ENCODE measurements at regions not wholly inside any gene's neighbourhood (a gene's known extent, or its start where the extent isn't known, plus 50 kb on each side); places are given as distances from the start of the nearest gene placed in this dataset.
"Not testable (repeated sequence)": the region's sequence is repeated elsewhere in the genome, so short reads cannot be mapped to it uniquely, and the experiment has no call there.

DNA sequence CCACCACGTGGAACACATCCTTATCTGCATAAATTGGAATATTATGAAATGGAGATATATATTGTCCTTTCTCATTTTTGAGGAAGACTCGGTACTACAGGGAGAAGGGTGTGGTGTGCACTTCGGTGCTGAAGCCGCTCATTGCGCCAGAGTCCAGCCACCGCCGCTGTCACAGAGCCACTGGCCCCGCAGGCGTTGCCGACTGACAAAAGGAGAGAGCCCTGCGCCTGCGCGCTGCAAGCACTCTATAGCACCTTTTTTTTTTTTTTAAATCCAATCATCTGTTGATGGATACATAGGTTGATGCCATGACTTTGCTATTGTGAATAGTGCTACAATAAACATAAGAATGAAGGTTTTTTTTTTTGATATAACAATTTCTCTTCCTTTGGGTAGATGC lies 130.0 kb upstream of the TBC1D5 start:
- intact Hi-C loops (cut with DNase I; ENCODE audit: low total_unique reads): no loop called here
- WGBS, 5 donors: 95 to 98% (median 96%) methylated on average over 13 of the region's 13 CpGs
- Histone ChIP-seq H3K4me3 (no peak overlapping the region), H3K36me3 (no peaks in the 10 kb centered on the region), H3K9me3 (no peaks in the 10 kb centered on the region), H3K27ac (no peak overlapping the region), H3K27me3 (no peaks in the 10 kb centered on the region), H3K4me1 (no peaks in the 10 kb centered on the region)
- TF ChIP-seq POLR2AphosphoS5 (IDR thresholded peaks at IDR 0.05) (no peak), EP300 (IDR thresholded peaks at IDR 0.05) (no peak), POLR2A (IDR thresholded peaks at IDR 0.05) (no peak)
- no peak for DNase-seq

DNA sequence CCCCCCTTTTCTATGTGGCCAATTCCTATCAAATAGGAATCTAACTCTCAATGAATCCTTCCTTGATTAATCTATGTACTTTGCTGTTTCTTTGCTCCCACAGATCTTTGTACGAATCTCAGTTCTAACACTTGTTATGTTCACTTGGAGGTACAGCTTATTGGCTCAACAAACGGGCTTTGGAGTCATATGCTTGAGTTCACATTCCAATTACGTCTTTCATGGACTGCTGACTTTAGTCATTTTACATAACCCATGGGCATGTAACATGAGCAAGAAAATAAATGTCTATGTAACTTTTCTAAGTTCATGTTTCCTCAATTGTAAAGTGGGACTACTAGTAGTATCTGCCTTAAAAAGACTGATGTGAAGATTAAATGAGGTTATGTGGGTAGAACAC lies 123.2 kb upstream of the TBC1D5 start:
- WGBS, 5 donors: 70 to 87% (median 86%) methylated on average over 3 of the region's 3 CpGs
- Histone ChIP-seq H3K4me3 (no peak overlapping the region), H3K4me1 (no peaks in the 10 kb centered on the region), H3K9me3 (no peaks in the 10 kb centered on the region), H3K27ac (no peak overlapping the region), H3K27me3 (no peaks in the 10 kb centered on the region), H3K36me3 (no peaks in the 10 kb centered on the region)
- no peak for DNase-seq
- no peak for TF ChIP-seq EP300 (IDR thresholded peaks at IDR 0.05)
- TF ChIP-seq POLR2AphosphoS5 (IDR thresholded peaks at IDR 0.05): no peak
- TF ChIP-seq, protein P1, sequence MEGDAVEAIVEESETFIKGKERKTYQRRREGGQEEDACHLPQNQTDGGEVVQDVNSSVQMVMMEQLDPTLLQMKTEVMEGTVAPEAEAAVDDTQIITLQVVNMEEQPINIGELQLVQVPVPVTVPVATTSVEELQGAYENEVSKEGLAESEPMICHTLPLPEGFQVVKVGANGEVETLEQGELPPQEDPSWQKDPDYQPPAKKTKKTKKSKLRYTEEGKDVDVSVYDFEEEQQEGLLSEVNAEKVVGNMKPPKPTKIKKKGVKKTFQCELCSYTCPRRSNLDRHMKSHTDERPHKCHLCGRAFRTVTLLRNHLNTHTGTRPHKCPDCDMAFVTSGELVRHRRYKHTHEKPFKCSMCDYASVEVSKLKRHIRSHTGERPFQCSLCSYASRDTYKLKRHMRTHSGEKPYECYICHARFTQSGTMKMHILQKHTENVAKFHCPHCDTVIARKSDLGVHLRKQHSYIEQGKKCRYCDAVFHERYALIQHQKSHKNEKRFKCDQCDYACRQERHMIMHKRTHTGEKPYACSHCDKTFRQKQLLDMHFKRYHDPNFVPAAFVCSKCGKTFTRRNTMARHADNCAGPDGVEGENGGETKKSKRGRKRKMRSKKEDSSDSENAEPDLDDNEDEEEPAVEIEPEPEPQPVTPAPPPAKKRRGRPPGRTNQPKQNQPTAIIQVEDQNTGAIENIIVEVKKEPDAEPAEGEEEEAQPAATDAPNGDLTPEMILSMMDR (IDR thresholded peaks at IDR 0.05): no peak
- no peak for TF ChIP-seq POLR2A (IDR thresholded peaks at IDR 0.05)
- intact Hi-C loops (cut with DNase I; ENCODE audit: low total_unique reads): no loop called here

DNA sequence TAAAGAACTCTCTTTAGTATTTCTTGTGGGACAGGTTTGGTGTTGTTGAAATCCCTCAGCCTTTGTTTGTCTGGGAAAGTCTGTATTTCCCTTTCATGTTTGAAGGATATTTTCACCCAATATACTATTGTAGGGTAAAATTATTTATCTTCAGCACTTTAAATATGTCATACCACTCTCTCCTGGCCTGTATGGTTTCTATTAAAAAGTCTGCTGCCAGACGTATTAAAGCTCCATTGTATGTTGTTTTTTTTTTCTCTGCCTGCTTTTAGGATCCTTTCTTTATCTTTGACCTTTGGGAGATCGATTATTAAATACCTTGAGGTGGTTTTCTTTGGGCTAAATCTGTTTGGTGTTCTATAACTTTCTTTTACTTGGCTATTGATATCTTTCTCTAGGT lies 119.0 kb upstream of the TBC1D5 start:
- WGBS, 5 donors: 64 to 78% (median 72%) methylated on average over 2 of the region's 2 CpGs
- no peaks in the 10 kb centered on the region for H3K36me3 ChIP-seq
- H3K27me3 ChIP-seq: no peaks in the 10 kb centered on the region
- DNase-seq: no peak
- intact Hi-C loops (cut with DNase I; ENCODE audit: low total_unique reads): no loop called here
- no peak overlapping the region for H3K27ac ChIP-seq
- no peaks in the 10 kb centered on the region for H3K9me3 ChIP-seq
- H3K4me3 ChIP-seq: no peak overlapping the region
- H3K4me1 ChIP-seq: no peaks in the 10 kb centered on the region
- TF ChIP-seq POLR2A (IDR thresholded peaks at IDR 0.05) (no peak), POLR2AphosphoS5 (IDR thresholded peaks at IDR 0.05) (no peak), EP300 (IDR thresholded peaks at IDR 0.05) (no peak)
- TF ChIP-seq, protein P1 (IDR thresholded peaks at IDR 0.05): no peak

- H3K4me3 ChIP-seq; H3K27ac ChIP-seq; H3K9me3 ChIP-seq; H3K27me3 ChIP-seq; intact Hi-C loops (cut with DNase I; ENCODE audit: low total_unique reads); H3K36me3 ChIP-seq; DNase-seq; H3K4me1 ChIP-seq: not testable (repeated sequence)
- 80 to 93% (median 85%) methylated on average over 28 to 35 of the region's 35 CpGs for WGBS, 5 donors
Observed at GRCh38 chr3:17860840-17861471, 118.5 kb upstream of the TBC1D5 start.

GRCh38 chr3:17852217-17852616 lies 109.8 kb upstream of the TBC1D5 start:
- Histone ChIP-seq H3K36me3 (no peaks in the 10 kb centered on the region), H3K27me3 (no peaks in the 10 kb centered on the region), H3K27ac (no peak overlapping the region), H3K4me1 (no peaks in the 10 kb centered on the region), H3K9me3 (peaks cover 0 to 3% (median 0%) of the 10 kb centered on the region in 4 donors), H3K4me3 (no peak overlapping the region)
- no peak for DNase-seq
- TF ChIP-seq POLR2AphosphoS5 (IDR thresholded peaks at IDR 0.05) (no peak), POLR2A (IDR thresholded peaks at IDR 0.05) (no peak), EP300 (IDR thresholded peaks at IDR 0.05) (no peak)
- TF ChIP-seq, protein P1 (IDR thresholded peaks at IDR 0.05): no peak
- intact Hi-C loops (cut with DNase I; ENCODE audit: low total_unique reads): no loop called here
- 82 to 94% (median 90%) methylated on average over 1 of the region's 1 CpG for WGBS, 5 donors

Data from stomach (tissue), 8 donors.